Kidney epithelial cell (primary cell): ENCODE measurements at regions not wholly inside any gene's neighbourhood (a gene's known extent, or its start where the extent isn't known, plus 50 kb on each side); places are given as distances from the start of the nearest gene placed in this dataset.

ENCODE experiments used
- DNase-seq: peaks from one replicate; pipeline ENCODE4 v3.0.0-alpha.2; 2010; ENCODE audit warnings: low read depth
- H3K27me3 ChIP-seq: 2 replicates; pipeline ENCODE4 v1.6.0; 2011; ENCODE audit warnings: low read length; ENCODE audit not compliant: control insufficient read depth, insufficient read depth
- H3K36me3 ChIP-seq: 2 replicates; pipeline ENCODE4 v1.5.1; 2011; ENCODE audit warnings: low read length; ENCODE audit not compliant: control insufficient read depth, insufficient read depth
- H3K4me3 ChIP-seq: 2 replicates; pipeline ENCODE4 v1.5.1; 2011; ENCODE audit warnings: low read depth, mild to moderate bottlenecking, control low read depth, low read length
- TF ChIP-seq, protein P1 (sequence below): IDR thresholded peaks from 2 replicates; pipeline ENCODE4 v1.5.1; 2011; ENCODE audit warnings: mild to moderate bottlenecking, moderate library complexity, low read length, control low read depth, inconsistent platforms; ENCODE audit not compliant: insufficient read depth, poor library complexity, severe bottlenecking

DNA sequence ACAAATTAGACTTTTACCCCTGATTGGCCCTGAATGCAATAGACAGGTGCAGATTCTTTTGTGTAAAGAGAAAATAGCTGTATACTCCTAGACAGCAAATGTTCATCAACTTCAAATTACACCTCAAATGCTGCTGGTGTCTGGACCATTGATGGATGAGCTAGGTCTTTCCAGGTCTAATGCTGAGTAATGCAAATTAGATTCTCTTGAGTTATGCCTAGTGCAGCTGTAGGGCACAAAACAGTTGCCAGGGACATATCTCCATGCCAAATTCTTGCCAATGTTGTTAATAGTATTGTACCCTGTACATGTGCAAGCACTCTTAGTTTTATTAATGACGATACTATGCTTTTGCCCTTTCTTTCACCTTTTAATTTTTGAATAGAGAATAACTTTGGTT, 72.3 kb upstream of the CNTLN start:
- H3K27me3 ChIP-seq = no peaks in the 10 kb centered on the region
- DNase-seq = no peak
- no peak overlapping the region for H3K4me3 ChIP-seq
- TF ChIP-seq, protein P1, sequence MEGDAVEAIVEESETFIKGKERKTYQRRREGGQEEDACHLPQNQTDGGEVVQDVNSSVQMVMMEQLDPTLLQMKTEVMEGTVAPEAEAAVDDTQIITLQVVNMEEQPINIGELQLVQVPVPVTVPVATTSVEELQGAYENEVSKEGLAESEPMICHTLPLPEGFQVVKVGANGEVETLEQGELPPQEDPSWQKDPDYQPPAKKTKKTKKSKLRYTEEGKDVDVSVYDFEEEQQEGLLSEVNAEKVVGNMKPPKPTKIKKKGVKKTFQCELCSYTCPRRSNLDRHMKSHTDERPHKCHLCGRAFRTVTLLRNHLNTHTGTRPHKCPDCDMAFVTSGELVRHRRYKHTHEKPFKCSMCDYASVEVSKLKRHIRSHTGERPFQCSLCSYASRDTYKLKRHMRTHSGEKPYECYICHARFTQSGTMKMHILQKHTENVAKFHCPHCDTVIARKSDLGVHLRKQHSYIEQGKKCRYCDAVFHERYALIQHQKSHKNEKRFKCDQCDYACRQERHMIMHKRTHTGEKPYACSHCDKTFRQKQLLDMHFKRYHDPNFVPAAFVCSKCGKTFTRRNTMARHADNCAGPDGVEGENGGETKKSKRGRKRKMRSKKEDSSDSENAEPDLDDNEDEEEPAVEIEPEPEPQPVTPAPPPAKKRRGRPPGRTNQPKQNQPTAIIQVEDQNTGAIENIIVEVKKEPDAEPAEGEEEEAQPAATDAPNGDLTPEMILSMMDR = no peak
- H3K36me3 ChIP-seq = no peaks in the 10 kb centered on the region

DNA sequence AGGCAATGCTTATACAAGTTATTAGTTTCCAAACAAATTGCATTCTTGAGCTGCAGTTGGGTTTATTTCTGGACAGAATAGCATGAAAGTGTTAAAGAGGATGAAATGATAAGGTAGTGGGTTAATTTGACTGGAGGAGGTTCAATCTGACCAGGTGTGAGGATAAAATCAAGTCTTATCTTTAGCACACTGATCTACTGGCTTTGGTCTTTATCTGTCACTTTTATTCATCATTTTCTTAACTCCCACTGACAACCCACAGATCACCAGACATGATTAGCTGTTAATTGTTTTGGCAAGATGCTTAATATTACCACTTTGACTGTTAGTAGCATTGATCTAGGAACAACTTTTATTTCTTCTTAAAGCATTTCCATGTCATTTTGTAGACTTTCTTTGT, 74.4 kb upstream of the CNTLN start:
- TF ChIP-seq, protein P1 = no peak
- DNase-seq = no peak
- H3K36me3 ChIP-seq = no peaks in the 10 kb centered on the region
- H3K4me3 ChIP-seq = no peak overlapping the region
- no peaks in the 10 kb centered on the region for H3K27me3 ChIP-seq

DNA sequence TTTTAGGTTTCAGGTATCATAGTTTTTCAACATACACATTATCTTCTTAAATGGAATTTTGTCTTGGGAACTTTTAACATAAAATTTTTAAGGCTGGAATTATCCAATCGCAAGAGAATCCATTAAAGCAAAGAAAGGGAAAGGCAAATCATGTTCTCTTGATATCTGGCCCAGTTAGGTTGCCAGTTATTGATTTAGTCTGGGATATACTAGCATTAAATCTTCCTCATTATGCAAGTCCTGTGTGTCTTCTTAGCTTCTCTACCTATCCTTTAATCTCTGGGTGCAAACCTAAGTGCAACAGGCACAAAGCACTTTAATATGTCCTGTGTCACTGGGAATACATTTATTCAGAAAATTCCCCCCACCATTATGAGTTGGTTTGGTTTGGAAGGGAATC, 75.4 kb upstream of the CNTLN start:
- DNase-seq = no peak
- Histone ChIP-seq H3K36me3 (no peaks in the 10 kb centered on the region), H3K4me3 (no peak overlapping the region), H3K27me3 (no peaks in the 10 kb centered on the region)
- TF ChIP-seq, protein P1 = no peak

GRCh38 chr9:17057729-17058128, 77.1 kb upstream of the CNTLN start:
- Histone ChIP-seq H3K36me3 (no peaks in the 10 kb centered on the region), H3K27me3 (no peaks in the 10 kb centered on the region), H3K4me3 (no peak overlapping the region)
- TF ChIP-seq, protein P1 = no peak
- DNase-seq = no peak

GRCh38 chr9:17052626-17053025, 82.2 kb upstream of the CNTLN start:
- TF ChIP-seq, protein P1 = no peak
- DNase-seq = no peak
- Histone ChIP-seq H3K27me3 (no peaks in the 10 kb centered on the region), H3K36me3 (no peaks in the 10 kb centered on the region), H3K4me3 (no peak overlapping the region)

DNA sequence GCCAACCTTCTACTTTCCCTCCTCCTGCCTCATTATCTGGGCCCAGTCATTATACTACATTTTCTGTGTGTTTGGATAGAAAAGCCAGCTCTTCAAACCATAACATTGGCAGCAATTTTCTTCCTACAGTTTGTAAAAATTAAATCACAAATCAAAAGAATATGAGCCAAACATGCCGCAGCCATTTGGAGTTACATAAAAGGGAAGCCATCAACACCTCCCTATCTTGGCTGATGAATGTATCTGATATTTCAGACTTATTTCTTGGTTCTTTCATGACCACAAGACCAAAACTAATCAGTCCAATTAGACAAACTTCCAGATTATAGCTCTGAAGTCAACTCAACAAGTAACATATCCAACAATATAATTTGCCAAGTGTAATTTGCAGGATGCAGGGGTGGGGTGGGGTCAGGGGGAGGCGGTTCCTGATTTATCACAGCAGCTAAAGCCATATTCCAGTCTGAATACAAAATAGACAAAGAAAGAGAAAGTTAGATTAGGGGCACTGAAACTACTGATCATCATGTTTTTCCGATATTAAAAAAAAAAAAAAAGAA, 89.4 kb upstream of the CNTLN start:
- DNase-seq = no peak
- H3K27me3 ChIP-seq = no peaks in the 10 kb centered on the region
- no peaks in the 10 kb centered on the region for H3K36me3 ChIP-seq
- TF ChIP-seq, protein P1 = no peak
- H3K4me3 ChIP-seq = no peak overlapping the region
